Activated T-helper 17 cell treated with anti-CD3 and anti-CD28 coated beads, Interleukin-2, amount 50 U/mL, for 72 hours (primary cell): ENCODE measurements at regions not wholly inside any gene's neighbourhood (a gene's known extent, or its start where the extent isn't known, plus 50 kb on each side); places are given as distances from the start of the nearest gene placed in this dataset.

Source experiments
- ATAC-seq: fragments of 150-1000 bp; cut with Tn5 transposase; replicated peaks from 2 replicates; pipeline ENCODE4 v1.10.0; 2021; ENCODE audit warnings: mild to moderate bottlenecking, moderate library complexity
- H3K27ac Mint-ChIP-seq: one replicate; pipeline ENCODE4 v1.8.0; 2022; ENCODE audit warnings: mixed read lengths
- H3K27me3 Mint-ChIP-seq: one replicate; pipeline ENCODE4 v1.8.0; 2022; ENCODE audit warnings: mixed read lengths
- H3K36me3 Mint-ChIP-seq: one replicate; pipeline ENCODE4 v1.8.0; 2022; ENCODE audit warnings: low read depth, mild to moderate bottlenecking, mixed read lengths
- H3K4me1 Mint-ChIP-seq: one replicate; pipeline ENCODE4 v1.8.0; 2022; ENCODE audit warnings: mixed read lengths
- H3K4me3 Mint-ChIP-seq: one replicate; pipeline ENCODE4 v1.8.0; 2022; ENCODE audit warnings: mild to moderate bottlenecking, mixed read lengths
- H3K9me3 Mint-ChIP-seq: one replicate; pipeline ENCODE4 v1.8.0; 2022; ENCODE audit warnings: mixed read lengths

DNA sequence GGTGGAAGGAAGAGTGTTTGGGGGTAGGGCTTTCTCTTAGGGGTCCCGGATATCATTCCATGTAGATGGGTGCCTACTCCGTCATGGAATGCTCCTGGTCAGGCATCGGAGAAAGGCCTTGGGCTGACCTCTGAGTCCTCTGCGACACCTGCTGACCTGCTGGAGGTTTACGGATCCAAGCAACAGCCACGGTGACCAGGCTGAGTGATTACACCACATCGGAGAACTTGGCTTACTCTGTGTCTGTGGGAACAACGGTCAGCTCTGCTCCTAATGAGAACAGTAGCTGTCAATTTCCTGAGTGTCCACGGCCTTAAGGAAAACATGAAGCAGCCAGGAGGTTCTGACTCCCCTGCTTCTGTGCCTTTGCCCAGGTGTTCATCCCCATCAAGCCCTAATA lies 73.2 kb downstream of the TNP1 start:
- Mint-ChIP-seq H3K4me1 (no peaks in the 10 kb centered on the region), H3K36me3 (no peaks in the 10 kb centered on the region), H3K9me3 (no peaks in the 10 kb centered on the region), H3K4me3 (no peak overlapping the region), H3K27ac (no peak overlapping the region), H3K27me3 (peaks cover 4% of the 10 kb centered on the region)
- no peak for ATAC-seq

DNA sequence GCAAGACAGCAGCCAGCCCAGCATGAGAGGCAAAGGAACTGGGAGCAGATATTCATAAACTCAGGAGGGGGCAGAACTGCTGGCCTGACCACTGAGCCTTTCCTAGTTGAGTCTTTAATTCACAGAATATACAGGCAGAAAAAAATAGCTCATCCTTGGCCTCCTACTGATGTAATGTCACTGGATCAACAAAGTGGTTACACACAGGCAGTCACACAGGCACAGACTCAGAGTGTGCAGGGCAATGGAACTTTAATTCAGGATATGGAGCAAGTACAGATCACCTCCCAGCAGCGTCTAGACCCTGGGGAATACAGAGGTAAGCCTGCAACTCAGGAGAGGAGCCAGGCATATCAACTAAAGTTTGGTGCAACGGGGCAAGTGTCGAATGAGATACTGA lies 75.4 kb downstream of the TNP1 start:
- Mint-ChIP-seq H3K4me3 (no peak overlapping the region), H3K27ac (no peak overlapping the region), H3K36me3 (no peaks in the 10 kb centered on the region), H3K9me3 (peaks cover 6% of the 10 kb centered on the region), H3K4me1 (no peaks in the 10 kb centered on the region), H3K27me3 (peaks cover 16% of the 10 kb centered on the region)
- ATAC-seq, result no peak

DNA sequence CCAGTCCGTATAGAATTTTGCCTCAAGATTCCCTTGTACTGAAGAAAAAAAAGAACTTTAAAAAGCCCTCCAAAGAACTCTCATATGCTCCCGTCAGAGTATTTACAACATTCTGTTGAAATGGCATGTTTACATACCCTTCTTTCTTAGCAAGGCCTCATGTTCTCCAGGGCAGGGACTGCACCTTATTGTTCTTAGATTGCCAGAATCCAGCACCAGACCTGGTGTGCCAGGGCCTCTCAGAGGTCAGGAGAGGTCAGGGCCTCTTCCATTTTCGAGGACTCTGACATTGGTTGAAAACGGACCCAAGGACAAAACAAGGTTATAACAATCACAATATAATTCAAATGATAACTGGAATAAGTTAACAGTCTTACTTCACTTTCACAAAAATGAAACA lies 78.2 kb downstream of the TNP1 start:
- no peak overlapping the region for H3K4me3 Mint-ChIP-seq
- H3K27ac Mint-ChIP-seq, result no peak overlapping the region
- H3K4me1 Mint-ChIP-seq, result no peaks in the 10 kb centered on the region
- H3K27me3 Mint-ChIP-seq, result peaks cover 15% of the 10 kb centered on the region
- no peak for ATAC-seq
- H3K9me3 Mint-ChIP-seq, result peaks cover 6% of the 10 kb centered on the region
- no peaks in the 10 kb centered on the region for H3K36me3 Mint-ChIP-seq

DNA sequence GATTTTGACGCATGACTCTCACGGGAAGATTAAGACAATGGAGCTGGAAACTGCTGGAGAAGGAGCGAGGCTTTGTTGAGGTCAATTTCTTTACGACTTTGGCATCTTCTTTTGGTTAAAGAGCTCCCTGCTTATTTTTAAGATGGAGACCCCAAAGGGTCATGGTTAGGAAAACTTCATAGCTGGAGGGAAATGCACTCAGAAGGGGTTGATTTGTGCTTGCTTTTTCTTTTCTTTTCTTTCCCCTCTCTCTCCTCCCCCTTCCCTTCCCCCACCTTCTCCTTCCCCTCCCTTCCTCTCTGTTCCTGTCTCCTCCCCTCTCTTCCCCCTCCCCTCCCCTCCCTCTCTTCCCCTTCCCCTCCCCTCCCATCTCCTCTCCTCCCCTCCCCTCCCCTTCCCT lies 79.0 kb downstream of the TNP1 start:
- no peak overlapping the region for H3K27ac Mint-ChIP-seq
- no peaks in the 10 kb centered on the region for H3K36me3 Mint-ChIP-seq
- no peak for ATAC-seq
- no peaks in the 10 kb centered on the region for H3K4me1 Mint-ChIP-seq
- H3K27me3 Mint-ChIP-seq, result peaks cover 15% of the 10 kb centered on the region
- H3K9me3 Mint-ChIP-seq, result peaks cover 6% of the 10 kb centered on the region
- no peak overlapping the region for H3K4me3 Mint-ChIP-seq

DNA sequence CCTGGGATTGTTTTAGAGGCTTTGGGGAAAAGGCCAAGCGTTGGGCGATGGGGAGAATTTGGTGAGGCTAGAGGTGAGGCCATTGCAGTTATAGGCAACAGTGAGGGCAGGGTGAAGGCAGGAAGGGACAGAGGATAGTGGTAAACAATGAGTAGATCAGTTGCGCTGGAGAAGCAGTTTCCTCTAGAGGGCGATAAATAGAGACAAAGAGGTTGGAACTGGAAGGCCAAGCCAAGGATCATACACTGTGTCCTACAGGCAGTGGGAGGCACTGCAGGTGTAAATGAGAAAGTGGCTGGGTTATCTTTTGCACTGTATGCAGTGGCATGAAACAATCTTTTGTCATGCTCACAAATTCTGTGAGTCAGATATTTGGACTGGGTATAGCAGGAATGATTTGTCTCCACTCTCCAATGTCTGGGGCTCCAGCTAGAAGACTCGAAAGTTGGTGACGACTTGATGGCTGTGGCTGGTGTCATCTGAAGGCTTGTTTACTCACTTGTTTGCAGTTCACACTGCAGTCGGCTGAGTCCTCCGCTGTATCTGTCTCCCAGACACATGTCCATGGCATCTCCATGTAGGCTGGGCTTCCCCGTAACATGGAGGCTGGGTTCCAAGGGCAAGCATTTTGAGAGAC lies 82.1 kb downstream of the TNP1 start:
- Mint-ChIP-seq H3K27ac (no peak overlapping the region), H3K4me1 (no peaks in the 10 kb centered on the region), H3K27me3 (peaks cover 25% of the 10 kb centered on the region), H3K4me3 (no peak overlapping the region), H3K36me3 (no peaks in the 10 kb centered on the region), H3K9me3 (peaks cover 6% of the 10 kb centered on the region)
- ATAC-seq, result peak; percentile 73

DNA sequence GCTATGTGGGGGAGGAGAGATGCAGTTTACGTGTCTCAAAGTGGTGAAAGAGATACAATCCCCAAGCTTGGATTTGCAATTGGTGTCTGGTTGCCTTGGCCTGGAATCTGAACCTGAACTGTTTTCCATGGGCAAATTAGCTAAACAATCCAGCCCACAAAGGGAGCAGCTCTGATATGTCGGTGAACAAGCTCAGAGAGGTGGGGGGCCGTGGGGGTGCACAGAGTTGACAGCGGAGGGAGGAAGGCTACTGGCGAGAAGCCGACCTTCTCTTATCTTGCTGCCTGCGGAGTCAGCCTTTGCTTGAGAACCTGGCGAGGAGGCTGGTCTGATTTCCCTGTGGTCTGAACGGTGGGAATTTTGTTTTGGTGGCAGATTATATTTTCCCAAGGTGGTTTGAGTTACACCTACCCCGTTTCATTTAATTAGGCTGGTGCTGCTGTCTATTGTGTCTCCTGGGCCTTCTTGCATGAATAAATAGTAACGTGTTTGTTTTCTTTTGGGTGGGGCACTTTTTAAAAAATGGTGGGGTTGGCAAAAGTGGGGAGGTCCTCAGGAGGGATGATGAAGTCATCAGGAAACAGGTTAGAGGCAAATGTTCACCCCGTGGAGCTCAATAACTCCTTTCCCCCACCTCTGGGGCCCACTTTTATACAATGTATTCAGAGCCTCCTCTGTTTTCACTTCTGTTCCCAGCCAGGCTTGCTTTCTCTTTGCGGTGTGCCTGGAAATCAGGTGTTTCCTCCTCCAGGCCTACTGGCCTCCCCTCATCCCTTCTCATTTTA lies 80.9 kb upstream of the IGFBP5 start:
- no peaks in the 10 kb centered on the region for H3K36me3 Mint-ChIP-seq
- no peak overlapping the region for H3K27ac Mint-ChIP-seq

DNA sequence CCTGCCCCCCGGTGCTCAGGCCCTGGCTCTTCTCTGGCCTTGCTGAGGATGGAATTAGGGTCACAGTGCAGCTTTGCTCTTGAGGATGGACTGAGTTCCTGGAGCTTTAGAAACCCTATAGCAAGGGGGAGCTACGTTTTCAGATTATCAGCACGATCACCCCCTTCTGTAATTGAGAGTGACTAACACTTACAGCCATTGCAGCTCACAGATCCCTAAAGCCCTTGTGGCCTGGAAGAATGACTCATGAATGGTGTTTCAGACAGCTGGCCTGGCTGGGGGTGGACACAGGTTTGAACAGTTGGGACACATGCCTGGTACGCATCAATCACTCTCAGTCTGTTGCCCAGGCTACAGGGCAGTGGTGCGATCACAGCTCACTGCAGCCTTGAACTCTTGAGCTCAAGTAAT lies 79.7 kb upstream of the IGFBP5 start:
- Mint-ChIP-seq H3K36me3 (no peaks in the 10 kb centered on the region), H3K9me3 (peaks cover under 1% of the 10 kb centered on the region), H3K4me3 (no peak overlapping the region), H3K27me3 (peaks cover 22% of the 10 kb centered on the region), H3K27ac (no peak overlapping the region), H3K4me1 (no peaks in the 10 kb centered on the region)
- no peak for ATAC-seq

More for the DNA sequence above, 80.9 kb upstream of the IGFBP5 start:
- no peak for ATAC-seq
- no peaks in the 10 kb centered on the region for H3K4me1 Mint-ChIP-seq
- no peak overlapping the region for H3K4me3 Mint-ChIP-seq
- peaks cover 6% of the 10 kb centered on the region for H3K9me3 Mint-ChIP-seq
- peaks cover 29% of the 10 kb centered on the region for H3K27me3 Mint-ChIP-seq

DNA sequence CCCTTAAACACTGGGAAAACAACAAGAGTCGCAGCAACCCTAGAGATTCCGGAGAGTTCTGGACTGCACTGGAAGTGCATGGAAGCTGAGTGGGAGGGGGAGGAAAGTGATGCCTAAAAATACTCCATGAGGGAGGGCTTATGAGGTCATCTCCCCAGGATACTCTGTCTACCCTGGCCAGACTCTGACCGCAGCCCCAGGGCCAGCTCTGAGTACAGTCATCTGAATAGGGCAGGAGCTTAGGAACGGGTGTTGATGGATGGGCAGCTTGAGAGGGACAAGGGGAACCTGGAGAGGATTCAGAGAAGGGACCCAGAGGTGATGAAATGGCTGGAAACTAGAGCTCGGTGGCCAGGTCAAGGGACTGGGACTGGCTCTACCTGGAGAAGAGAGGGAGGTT lies 79.3 kb upstream of the IGFBP5 start:
- Mint-ChIP-seq H3K36me3 (no peaks in the 10 kb centered on the region), H3K27ac (no peak overlapping the region), H3K27me3 (peaks cover 22% of the 10 kb centered on the region), H3K4me3 (no peak overlapping the region), H3K4me1 (no peaks in the 10 kb centered on the region), H3K9me3 (no peaks in the 10 kb centered on the region)
- no peak for ATAC-seq

DNA sequence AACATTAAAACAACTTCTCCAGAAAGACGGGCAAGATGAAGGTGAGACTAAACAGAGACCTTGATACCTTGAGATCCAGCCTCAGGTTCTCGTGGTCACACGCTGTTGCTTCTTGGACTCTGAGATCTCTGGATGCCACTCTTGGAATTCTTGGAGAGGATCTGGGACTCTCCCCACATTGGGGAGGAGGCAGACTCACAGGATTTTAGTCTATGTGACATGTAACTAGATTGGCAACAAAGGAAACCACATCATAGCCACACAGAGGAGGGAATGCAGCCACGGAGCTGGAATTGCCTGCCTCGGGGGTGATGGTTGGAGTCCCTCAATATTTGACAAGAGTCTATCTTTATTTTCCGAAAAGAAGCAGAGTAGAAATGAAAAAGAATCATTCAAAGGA lies 78.8 kb upstream of the IGFBP5 start:
- H3K27me3 Mint-ChIP-seq, result peaks cover 21% of the 10 kb centered on the region
- no peaks in the 10 kb centered on the region for H3K9me3 Mint-ChIP-seq
- ATAC-seq, result no peak
- H3K4me3 Mint-ChIP-seq, result no peak overlapping the region
- no peak overlapping the region for H3K27ac Mint-ChIP-seq
- H3K4me1 Mint-ChIP-seq, result no peaks in the 10 kb centered on the region
- H3K36me3 Mint-ChIP-seq, result no peaks in the 10 kb centered on the region

DNA sequence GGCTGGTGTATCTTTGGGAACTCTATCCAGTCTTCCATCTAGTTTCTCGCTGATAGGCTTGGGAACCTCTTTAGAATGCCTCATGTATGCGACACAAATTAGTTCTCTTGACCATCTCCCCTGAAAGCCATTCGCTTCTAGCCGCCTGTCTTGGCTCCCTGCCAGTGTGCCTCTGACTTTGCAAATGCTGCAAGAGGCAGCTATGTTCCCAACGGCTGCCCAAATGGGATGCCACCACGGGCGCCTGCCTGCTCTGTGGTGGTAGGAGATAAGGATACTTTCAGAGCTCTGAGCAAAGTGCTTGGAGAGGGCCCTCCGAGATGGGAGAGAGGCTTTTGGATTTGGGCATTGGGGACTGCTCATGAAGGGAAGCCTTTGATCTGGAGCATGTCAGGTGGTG lies 77.7 kb upstream of the IGFBP5 start:
- no peaks in the 10 kb centered on the region for H3K36me3 Mint-ChIP-seq
- H3K27ac Mint-ChIP-seq, result no peak overlapping the region
- no peaks in the 10 kb centered on the region for H3K9me3 Mint-ChIP-seq
- H3K4me1 Mint-ChIP-seq, result no peaks in the 10 kb centered on the region
- ATAC-seq, result no peak
- no peak overlapping the region for H3K4me3 Mint-ChIP-seq
- peaks cover 27% of the 10 kb centered on the region for H3K27me3 Mint-ChIP-seq

DNA sequence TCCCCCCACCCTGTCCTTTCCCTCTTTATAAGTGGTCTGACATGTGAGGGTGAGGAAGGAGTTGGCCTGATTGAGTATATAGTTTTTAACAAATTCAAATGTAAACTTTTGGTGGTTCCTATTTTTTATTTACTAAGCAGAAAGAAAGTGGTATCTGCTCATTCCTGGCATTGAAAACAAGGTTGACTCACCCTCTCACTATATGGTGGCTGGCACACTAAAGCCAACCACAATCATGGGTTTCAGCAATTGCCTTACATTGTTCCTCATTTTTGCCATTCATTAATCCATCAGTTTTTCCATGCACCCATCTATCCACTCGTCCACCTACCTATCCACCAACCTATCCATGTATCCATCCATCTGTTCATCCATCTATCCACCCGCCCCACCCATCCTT lies 75.4 kb upstream of the IGFBP5 start:
- no peak overlapping the region for H3K27ac Mint-ChIP-seq
- no peak overlapping the region for H3K4me3 Mint-ChIP-seq
- peaks cover 35% of the 10 kb centered on the region for H3K27me3 Mint-ChIP-seq
- no peaks in the 10 kb centered on the region for H3K9me3 Mint-ChIP-seq
- ATAC-seq, result no peak
- H3K36me3 Mint-ChIP-seq, result no peaks in the 10 kb centered on the region
- H3K4me1 Mint-ChIP-seq, result no peaks in the 10 kb centered on the region

DNA sequence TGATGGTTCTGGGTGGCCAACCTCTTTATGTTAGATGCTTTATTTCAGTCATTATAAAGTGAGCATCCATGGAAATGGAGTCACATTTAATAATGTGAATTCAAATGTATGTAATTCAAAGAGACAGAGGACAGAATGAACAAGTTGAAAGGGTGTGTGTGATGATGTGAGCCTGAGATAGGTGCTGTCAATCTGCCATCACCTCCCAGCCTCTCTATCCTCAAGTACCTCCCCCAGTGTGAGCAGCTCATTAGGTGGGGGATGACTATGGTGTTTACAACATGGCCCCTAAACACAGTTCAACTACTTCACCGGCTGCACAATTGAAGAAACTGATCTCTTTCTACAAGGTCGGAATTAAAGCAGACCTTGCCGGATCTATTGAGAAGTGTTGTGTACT lies 74.7 kb upstream of the IGFBP5 start:
- no peaks in the 10 kb centered on the region for H3K9me3 Mint-ChIP-seq
- no peak overlapping the region for H3K4me3 Mint-ChIP-seq
- H3K27ac Mint-ChIP-seq, result no peak overlapping the region
- peaks cover 38% of the 10 kb centered on the region for H3K27me3 Mint-ChIP-seq
- no peaks in the 10 kb centered on the region for H3K4me1 Mint-ChIP-seq
- no peaks in the 10 kb centered on the region for H3K36me3 Mint-ChIP-seq
- ATAC-seq, result no peak

DNA sequence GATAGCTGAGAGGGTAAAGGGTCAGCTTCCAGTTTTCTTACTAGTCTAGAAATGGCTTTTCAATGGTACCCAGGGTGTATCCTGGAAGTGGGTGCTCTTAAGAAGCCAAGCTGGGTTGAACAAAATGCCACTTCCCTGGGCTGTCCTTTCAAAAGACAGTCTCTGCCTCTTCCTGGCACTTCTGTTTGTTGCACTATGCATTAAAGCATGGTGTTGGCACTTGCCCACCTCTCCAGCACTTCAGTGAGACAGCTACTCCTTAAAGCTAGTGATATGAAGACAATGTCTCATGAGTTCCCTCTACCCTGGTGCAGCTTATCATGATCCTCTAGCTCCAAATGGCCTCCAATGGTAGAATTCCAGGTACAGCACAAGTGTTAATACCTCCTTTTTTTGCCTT lies 74.3 kb upstream of the IGFBP5 start:
- H3K4me1 Mint-ChIP-seq, result no peaks in the 10 kb centered on the region
- H3K27ac Mint-ChIP-seq, result no peak overlapping the region
- no peak for ATAC-seq
- no peaks in the 10 kb centered on the region for H3K36me3 Mint-ChIP-seq
- no peak overlapping the region for H3K4me3 Mint-ChIP-seq
- H3K27me3 Mint-ChIP-seq, result peaks cover 39% of the 10 kb centered on the region
- H3K9me3 Mint-ChIP-seq, result no peaks in the 10 kb centered on the region

DNA sequence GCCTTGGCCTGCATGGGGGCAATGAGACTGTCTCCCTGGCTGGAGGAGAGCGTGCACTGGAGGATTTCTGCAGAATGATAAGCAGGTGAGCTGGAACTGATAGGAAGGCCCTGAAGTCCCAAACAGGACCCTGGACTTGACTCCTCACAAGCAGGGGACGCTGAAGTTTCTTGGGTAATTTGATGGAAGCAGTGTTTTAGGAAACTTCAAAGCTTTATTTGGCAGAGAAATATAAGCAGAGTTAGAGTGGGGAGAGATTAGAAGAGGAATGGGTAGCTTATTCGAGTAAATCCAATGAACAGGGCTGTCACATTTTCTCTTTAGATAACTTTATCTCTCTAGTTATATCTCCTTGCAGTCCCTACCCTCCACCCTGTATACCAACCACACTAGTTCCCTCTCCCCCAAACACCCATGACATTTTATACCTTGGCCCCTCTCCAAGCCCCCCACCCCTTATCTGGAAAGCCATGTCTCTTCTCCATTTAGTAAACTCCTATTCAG lies 73.6 kb upstream of the IGFBP5 start:
- Mint-ChIP-seq H3K4me3 (no peak overlapping the region), H3K9me3 (no peaks in the 10 kb centered on the region), H3K27ac (no peak overlapping the region), H3K36me3 (no peaks in the 10 kb centered on the region), H3K27me3 (peaks cover 36% of the 10 kb centered on the region), H3K4me1 (no peaks in the 10 kb centered on the region)
- ATAC-seq, result no peak

DNA sequence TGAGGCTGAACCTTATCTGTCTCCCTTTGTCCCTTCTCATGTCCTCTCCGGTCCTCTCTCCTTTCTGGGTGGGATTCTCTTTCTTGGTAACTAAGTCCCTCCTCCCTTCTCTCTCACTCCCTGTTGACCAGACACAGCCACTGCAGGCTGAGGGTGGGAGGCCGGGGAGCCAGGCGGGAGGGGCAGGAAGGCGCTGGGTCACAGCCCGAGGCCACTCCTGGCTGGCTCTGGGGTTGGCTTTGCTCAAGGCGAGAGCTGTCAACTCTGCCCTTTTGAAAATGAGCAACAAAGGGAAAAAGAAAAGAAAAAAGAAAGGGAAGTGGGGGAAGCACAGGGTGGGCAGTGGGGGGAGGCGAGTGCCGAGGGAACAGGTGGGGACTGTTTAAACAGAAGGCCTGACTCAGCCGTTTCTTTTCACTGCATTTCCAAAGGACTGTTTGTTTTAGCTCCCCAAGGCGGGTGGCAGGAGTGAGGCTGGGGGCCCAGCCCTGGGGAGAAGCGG lies 70.5 kb upstream of the IGFBP5 start:
- Mint-ChIP-seq H3K4me3 (no peak overlapping the region), H3K27me3 (peaks cover 45% of the 10 kb centered on the region), H3K9me3 (no peaks in the 10 kb centered on the region), H3K27ac (no peak overlapping the region), H3K4me1 (no peaks in the 10 kb centered on the region), H3K36me3 (no peaks in the 10 kb centered on the region)
- no peak for ATAC-seq
